Activated CD4-positive, alpha-beta T cell treated with anti-CD3 and anti-CD28 coated beads, Interleukin-2, amount 50 U/mL, for 16 hours (primary cell): ENCODE measurements at regions not wholly inside any gene's neighbourhood (a gene's known extent, or its start where the extent isn't known, plus 50 kb on each side); places are given as distances from the start of the nearest gene placed in this dataset.

ENCODE experiments used
- DNase-seq: peaks from one replicate; pipeline ENCODE4 v3.0.0-alpha.2; 2020

- DNase-seq, result no peak
These were observed 84.1 kb upstream of the BARX2 start for GRCh38 chr11:129291546-129291945.

- no peak for DNase-seq
These were observed 84.7 kb upstream of the BARX2 start for GRCh38 chr11:129290966-129291365.

- no peak for DNase-seq
These were observed 86.2 kb upstream of the BARX2 start for GRCh38 chr11:129289350-129290040.

- no peak for DNase-seq
These were observed 87.7 kb upstream of the BARX2 start for GRCh38 chr11:129287920-129288319.

- no peak for DNase-seq
These were observed 88.8 kb upstream of the BARX2 start for GRCh38 chr11:129286813-129287212.

GRCh38 chr11:129285402-129285786, 90.3 kb upstream of the BARX2 start:
- DNase-seq, result no peak

- no peak for DNase-seq
These were observed 91.0 kb upstream of the ARHGAP32 start for GRCh38 chr11:129283141-129283540.

GRCh38 chr11:129282634-129283033, 90.5 kb upstream of the ARHGAP32 start:
- no peak for DNase-seq

GRCh38 chr11:129281471-129282415, 89.6 kb upstream of the ARHGAP32 start:
- no peak for DNase-seq

- peak; percentile 46 for DNase-seq
These were observed 88.1 kb upstream of the ARHGAP32 start for GRCh38 chr11:129280027-129280811.

- DNase-seq, result peak; percentile 55
These were observed 87.4 kb upstream of the ARHGAP32 start for GRCh38 chr11:129279326-129280026.

- no peak for DNase-seq
These were observed 86.6 kb upstream of the ARHGAP32 start for GRCh38 chr11:129278586-129279319.

GRCh38 chr11:129277198-129277843, 85.2 kb upstream of the ARHGAP32 start:
- DNase-seq, result no peak

GRCh38 chr11:129275828-129276227, 83.7 kb upstream of the ARHGAP32 start:
- no peak for DNase-seq

GRCh38 chr11:129273944-129274711, 82.0 kb upstream of the ARHGAP32 start:
- no peak for DNase-seq

- DNase-seq, result no peak
These were observed 81.2 kb upstream of the ARHGAP32 start for GRCh38 chr11:129273322-129273721.

- DNase-seq, result no peak
These were observed 78.9 kb upstream of the ARHGAP32 start for GRCh38 chr11:129271030-129271429.

- DNase-seq, result no peak
These were observed 78.3 kb upstream of the ARHGAP32 start for GRCh38 chr11:129270446-129270845.

GRCh38 chr11:129268371-129268770, 76.2 kb upstream of the ARHGAP32 start:
- DNase-seq, result no peak

GRCh38 chr11:129267716-129268115, 75.6 kb upstream of the ARHGAP32 start:
- DNase-seq, result no peak

GRCh38 chr11:129266536-129266935, 74.4 kb upstream of the ARHGAP32 start:
- DNase-seq, result no peak
